Lower leg skin (tissue), 4 donors: ENCODE measurements at regions not wholly inside any gene's neighbourhood (a gene's known extent, or its start where the extent isn't known, plus 50 kb on each side); places are given as distances from the start of the nearest gene placed in this dataset.

ENCODE experiments used
- DNase-seq, 2 donors: peaks; one replicate each; pipeline ENCODE4 v3.0.0-alpha.2; 2019; ENCODE audit warnings: low spot score in 2 of 2
- H3K4me3 ChIP-seq: fragments of 200-600 bp; sonication (generic); 2 replicates; pipeline ENCODE4 v1.5.1; 2017; ENCODE audit warnings: mild to moderate bottlenecking, low read depth; ENCODE audit not compliant: poor library complexity, severe bottlenecking
- POLR2A ChIP-seq, 2 donors: fragments of 450-650 bp; IDR thresholded peaks; one replicate each; pipeline ENCODE4 v1.6.1; 2016 to 2017; ENCODE audit warnings: antibody characterized with exemption in 2 of 2, mild to moderate bottlenecking in 1 of 2, moderate library complexity in 1 of 2
- WGBS, 2 donors: methylation state at CpG; one replicate each; pipeline ENCODE4 v1.1.5; 2018; 5-methylcytosine and 5-hydroxymethylcytosine counted together
- intact Hi-C: fragments of 100-400 bp; cut with DNase I; formaldehyde crosslinking; loops from one replicate; pipeline ENCODE4 v1.15.0; 2023; ENCODE audit warnings: low total_unique reads
- TF ChIP-seq, protein P1 (sequence below), 3 donors: fragments of 450-650 bp; IDR thresholded peaks; one replicate each; pipeline ENCODE4 v1.5.1; 2016; ENCODE audit warnings: antibody characterized with exemption in 3 of 3, mild to moderate bottlenecking in 3 of 3, moderate library complexity in 2 of 3

GRCh38 chr6:165117121-165117520, 192.3 kb downstream of the C6orf118 start:
- no peak for TF ChIP-seq POLR2A (IDR thresholded peaks at IDR 0.05)
- TF ChIP-seq, protein P1, sequence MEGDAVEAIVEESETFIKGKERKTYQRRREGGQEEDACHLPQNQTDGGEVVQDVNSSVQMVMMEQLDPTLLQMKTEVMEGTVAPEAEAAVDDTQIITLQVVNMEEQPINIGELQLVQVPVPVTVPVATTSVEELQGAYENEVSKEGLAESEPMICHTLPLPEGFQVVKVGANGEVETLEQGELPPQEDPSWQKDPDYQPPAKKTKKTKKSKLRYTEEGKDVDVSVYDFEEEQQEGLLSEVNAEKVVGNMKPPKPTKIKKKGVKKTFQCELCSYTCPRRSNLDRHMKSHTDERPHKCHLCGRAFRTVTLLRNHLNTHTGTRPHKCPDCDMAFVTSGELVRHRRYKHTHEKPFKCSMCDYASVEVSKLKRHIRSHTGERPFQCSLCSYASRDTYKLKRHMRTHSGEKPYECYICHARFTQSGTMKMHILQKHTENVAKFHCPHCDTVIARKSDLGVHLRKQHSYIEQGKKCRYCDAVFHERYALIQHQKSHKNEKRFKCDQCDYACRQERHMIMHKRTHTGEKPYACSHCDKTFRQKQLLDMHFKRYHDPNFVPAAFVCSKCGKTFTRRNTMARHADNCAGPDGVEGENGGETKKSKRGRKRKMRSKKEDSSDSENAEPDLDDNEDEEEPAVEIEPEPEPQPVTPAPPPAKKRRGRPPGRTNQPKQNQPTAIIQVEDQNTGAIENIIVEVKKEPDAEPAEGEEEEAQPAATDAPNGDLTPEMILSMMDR (IDR thresholded peaks at IDR 0.05), result no peak

GRCh38 chr6:165110860-165111259, 198.5 kb downstream of the C6orf118 start:
- no peak for DNase-seq
- no peak overlapping the region for H3K4me3 ChIP-seq
- 79 to 92% methylated on average over 1 of the region's 1 CpG for WGBS, 2 donors
- TF ChIP-seq, protein P1 (IDR thresholded peaks at IDR 0.05), result no peak
- no peak for TF ChIP-seq POLR2A (IDR thresholded peaks at IDR 0.05)
- intact Hi-C loops, result no loop called here

More at GRCh38 chr6:165117121-165117520, 192.3 kb downstream of the C6orf118 start:
- H3K4me3 ChIP-seq, result no peak overlapping the region
- 83 to 84% methylated on average over 2 of the region's 2 CpGs for WGBS, 2 donors
- no peak for DNase-seq
- intact Hi-C loops, result no loop called here

DNA sequence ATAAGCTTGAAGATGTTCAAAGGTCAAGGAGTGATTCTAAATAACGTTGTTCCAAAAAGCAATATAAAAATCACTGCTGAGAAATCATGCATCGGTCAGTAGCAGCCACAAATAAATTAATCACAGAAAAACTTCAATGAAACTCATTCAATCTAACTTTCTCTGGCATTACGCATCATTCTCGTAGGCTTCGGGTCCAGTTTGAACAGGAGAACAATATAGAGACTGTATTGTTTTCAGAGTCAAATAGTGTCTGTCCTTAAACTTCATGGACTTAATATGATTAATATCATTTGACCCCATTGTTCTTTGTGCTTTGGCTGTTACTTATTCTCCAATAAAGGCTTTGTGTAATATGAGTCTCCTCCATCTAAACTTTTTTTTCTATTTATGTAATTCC, 200.4 kb downstream of the C6orf118 start:
- no peak overlapping the region for H3K4me3 ChIP-seq
- 68 to 76% methylated on average over 5 of the region's 5 CpGs for WGBS, 2 donors
- no peak for DNase-seq
- TF ChIP-seq POLR2A (IDR thresholded peaks at IDR 0.05), result no peak
- TF ChIP-seq, protein P1 (IDR thresholded peaks at IDR 0.05), result no peak
- intact Hi-C loops, result no loop called here

- 66 to 76% methylated on average over 2 of the region's 2 CpGs for WGBS, 2 donors
- DNase-seq, result no peak
- TF ChIP-seq, protein P1 (IDR thresholded peaks at IDR 0.05), result no peak
- TF ChIP-seq POLR2A (IDR thresholded peaks at IDR 0.05), result no peak
- intact Hi-C loops, result no loop called here
- H3K4me3 ChIP-seq, result no peak overlapping the region
Measured at GRCh38 chr6:165106261-165106660, 203.1 kb downstream of the C6orf118 start.

DNA sequence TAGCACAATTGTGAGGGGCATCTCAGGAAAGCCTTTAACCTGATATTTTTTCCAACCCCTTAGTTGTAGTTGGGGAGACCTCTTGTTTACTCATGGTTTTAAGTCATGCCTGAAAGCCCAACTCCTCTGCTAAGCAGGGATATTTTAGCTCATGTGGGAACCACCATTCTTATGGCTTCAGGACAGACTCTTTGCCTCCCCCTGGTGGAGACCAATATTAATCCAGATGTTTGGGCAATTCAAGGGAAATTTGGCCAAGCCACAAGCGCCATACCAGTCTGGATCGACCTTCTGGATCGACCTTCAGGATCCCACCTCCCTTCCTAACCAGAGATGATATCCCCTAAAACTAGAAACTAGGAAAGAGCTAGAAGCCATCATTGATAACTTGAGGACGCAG, 211.2 kb downstream of the C6orf118 start:
- intact Hi-C loops, result no loop called here
- TF ChIP-seq, protein P1 (IDR thresholded peaks at IDR 0.05), result no peak
- no peak for TF ChIP-seq POLR2A (IDR thresholded peaks at IDR 0.05)
- H3K4me3 ChIP-seq, result no peak overlapping the region
- WGBS, 2 donors, result 79 to 90% methylated on average over 4 of the region's 4 CpGs
- DNase-seq, result no peak

GRCh38 chr6:165096868-165097267, 212.5 kb downstream of the C6orf118 start:
- TF ChIP-seq, protein P1 (IDR thresholded peaks at IDR 0.05), result no peak
- no peak for TF ChIP-seq POLR2A (IDR thresholded peaks at IDR 0.05)
- no peak overlapping the region for H3K4me3 ChIP-seq
- intact Hi-C loops, result no loop called here
- DNase-seq, result no peak
- 35 to 41% methylated on average over 1 of the region's 1 CpG for whole genome bisulfite sequencing, 2 donors
